ENCODE measurements at regions not wholly inside any gene's neighbourhood (a gene's known extent, or its start where the extent isn't known, plus 50 kb on each side); places are given as distances from the start of the nearest gene placed in this dataset.

DNA sequence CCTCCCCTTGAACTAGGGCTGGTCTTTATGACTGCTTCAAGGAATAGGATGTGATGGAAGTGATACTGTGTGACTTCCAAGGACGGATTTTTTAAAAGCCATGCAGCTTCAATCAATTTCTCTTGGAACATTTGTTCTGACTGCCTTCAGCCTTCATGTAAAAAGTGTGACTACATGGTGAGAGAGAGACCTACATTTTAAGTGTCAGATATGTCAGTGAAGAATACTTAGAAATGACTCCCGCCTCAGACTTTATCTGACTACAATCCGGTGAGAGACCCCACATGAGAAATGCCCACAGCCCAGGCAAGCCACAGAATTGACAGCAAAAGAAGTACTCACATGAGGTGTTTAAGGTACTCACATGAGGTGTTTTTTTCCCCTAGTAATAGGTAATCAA, 295.3 kb downstream of the KCNC2 start:
- TF ChIP-seq EZH2 (IDR thresholded peaks at IDR 0.05; ENCODE audit: low read length, missing control alignments): no peak
- TF ChIP-seq, protein P1, sequence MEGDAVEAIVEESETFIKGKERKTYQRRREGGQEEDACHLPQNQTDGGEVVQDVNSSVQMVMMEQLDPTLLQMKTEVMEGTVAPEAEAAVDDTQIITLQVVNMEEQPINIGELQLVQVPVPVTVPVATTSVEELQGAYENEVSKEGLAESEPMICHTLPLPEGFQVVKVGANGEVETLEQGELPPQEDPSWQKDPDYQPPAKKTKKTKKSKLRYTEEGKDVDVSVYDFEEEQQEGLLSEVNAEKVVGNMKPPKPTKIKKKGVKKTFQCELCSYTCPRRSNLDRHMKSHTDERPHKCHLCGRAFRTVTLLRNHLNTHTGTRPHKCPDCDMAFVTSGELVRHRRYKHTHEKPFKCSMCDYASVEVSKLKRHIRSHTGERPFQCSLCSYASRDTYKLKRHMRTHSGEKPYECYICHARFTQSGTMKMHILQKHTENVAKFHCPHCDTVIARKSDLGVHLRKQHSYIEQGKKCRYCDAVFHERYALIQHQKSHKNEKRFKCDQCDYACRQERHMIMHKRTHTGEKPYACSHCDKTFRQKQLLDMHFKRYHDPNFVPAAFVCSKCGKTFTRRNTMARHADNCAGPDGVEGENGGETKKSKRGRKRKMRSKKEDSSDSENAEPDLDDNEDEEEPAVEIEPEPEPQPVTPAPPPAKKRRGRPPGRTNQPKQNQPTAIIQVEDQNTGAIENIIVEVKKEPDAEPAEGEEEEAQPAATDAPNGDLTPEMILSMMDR (conservative IDR thresholded peaks at IDR 0.05 in 1 of 2, IDR thresholded peaks at IDR 0.05 in 1 of 2; ENCODE audit: low read depth in 1 of 2, low read length in 2 of 2): no peak
- Histone ChIP-seq H3K79me2 (ENCODE audit: control insufficient read depth, insufficient read depth, low read length) (no peaks in the 10 kb centered on the region), H3K27ac (ENCODE audit: insufficient read depth, low read length) (no peak overlapping the region), H3K9ac (ENCODE audit: insufficient read depth, low read length) (no peak overlapping the region), H3K27me3 (ENCODE audit: control insufficient read depth, insufficient read depth, low read length) (no peaks in the 10 kb centered on the region), H3K4me2 (ENCODE audit: extremely low read depth, insufficient read depth, low read length) (no peak overlapping the region), H3K4me3 (replicated peaks in 1 of 4; ENCODE audit: control extremely low read depth in 1 of 4, insufficient read depth in 1 of 4, low read depth in 3 of 4, low read length in 4 of 4) (no peak overlapping the region), H4K20me1 (ENCODE audit: control insufficient read depth, extremely low read depth, insufficient read depth, low read length) (no peaks in the 10 kb centered on the region), H3K4me1 (ENCODE audit: control insufficient read depth, extremely low read depth, insufficient read depth, low read length) (no peaks in the 10 kb centered on the region), H3K9me3 (ENCODE audit: control insufficient read depth, insufficient read depth, low read depth, low read length) (no peaks in the 10 kb centered on the region), H3K36me3 (ENCODE audit: control insufficient read depth, insufficient read depth, low read length) (no peaks in the 10 kb centered on the region), H2AFZ (ENCODE audit: low read length) (no peak overlapping the region)
- no peak for DNase-seq (ENCODE audit: low read depth in 2 of 2)

DNA sequence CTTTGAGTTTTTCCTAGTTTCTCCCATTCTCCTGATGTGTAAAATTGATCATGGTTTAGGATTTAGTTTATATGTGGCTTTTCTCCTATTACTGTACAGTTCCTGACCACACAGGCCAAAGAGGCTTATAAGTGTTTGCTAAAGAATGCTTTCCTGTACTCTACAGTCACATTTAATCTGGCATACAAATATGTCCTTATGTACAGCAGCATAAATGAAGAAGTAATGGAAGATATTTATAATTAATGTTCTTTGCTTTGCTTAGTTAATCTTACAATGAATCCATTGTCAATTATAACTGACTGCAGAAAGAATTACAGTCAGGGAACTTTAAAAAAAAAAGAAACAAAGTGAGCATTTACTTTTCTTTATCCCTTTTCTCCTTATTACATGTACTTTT, 293.9 kb downstream of the KCNC2 start:
- H3K27me3 ChIP-seq (ENCODE audit: control insufficient read depth, insufficient read depth, low read length): no peaks in the 10 kb centered on the region
- no peak overlapping the region for H2AFZ ChIP-seq (ENCODE audit: low read length)
- no peak overlapping the region for H3K4me3 ChIP-seq (replicated peaks in 1 of 4; ENCODE audit: control extremely low read depth in 1 of 4, insufficient read depth in 1 of 4, low read depth in 3 of 4, low read length in 4 of 4)
- H3K79me2 ChIP-seq (ENCODE audit: control insufficient read depth, insufficient read depth, low read length): no peaks in the 10 kb centered on the region
- no peaks in the 10 kb centered on the region for H4K20me1 ChIP-seq (ENCODE audit: control insufficient read depth, extremely low read depth, insufficient read depth, low read length)
- H3K36me3 ChIP-seq (ENCODE audit: control insufficient read depth, insufficient read depth, low read length): no peaks in the 10 kb centered on the region
- no peak for TF ChIP-seq EZH2 (IDR thresholded peaks at IDR 0.05; ENCODE audit: low read length, missing control alignments)
- TF ChIP-seq, protein P1 (conservative IDR thresholded peaks at IDR 0.05 in 1 of 2, IDR thresholded peaks at IDR 0.05 in 1 of 2; ENCODE audit: low read depth in 1 of 2, low read length in 2 of 2): no peak
- no peak overlapping the region for H3K4me2 ChIP-seq (ENCODE audit: extremely low read depth, insufficient read depth, low read length)
- H3K9me3 ChIP-seq (ENCODE audit: control insufficient read depth, insufficient read depth, low read depth, low read length): no peaks in the 10 kb centered on the region
- DNase-seq (ENCODE audit: low read depth in 2 of 2): no peak
- no peak overlapping the region for H3K27ac ChIP-seq (ENCODE audit: insufficient read depth, low read length)
- no peaks in the 10 kb centered on the region for H3K4me1 ChIP-seq (ENCODE audit: control insufficient read depth, extremely low read depth, insufficient read depth, low read length)
- no peak overlapping the region for H3K9ac ChIP-seq (ENCODE audit: insufficient read depth, low read length)

DNA sequence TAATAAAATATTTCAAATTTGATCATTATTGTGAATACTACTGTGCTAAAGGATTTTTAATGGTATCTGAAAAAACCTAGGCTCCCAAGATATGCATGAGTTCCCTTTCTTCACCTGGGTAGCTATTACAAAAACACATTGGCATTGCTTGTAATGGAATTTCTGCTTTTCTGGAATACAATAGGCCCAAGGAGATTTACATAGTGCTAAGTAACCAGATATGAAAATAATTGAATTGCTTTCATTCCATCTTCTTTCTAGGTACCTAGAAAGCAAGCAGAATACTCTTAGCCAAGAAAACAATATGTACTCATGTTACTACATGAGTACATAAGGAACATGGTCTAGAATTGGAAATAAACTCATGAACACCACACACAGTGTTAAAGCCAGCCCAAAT, 291.9 kb downstream of the KCNC2 start:
- no peaks in the 10 kb centered on the region for H3K36me3 ChIP-seq (ENCODE audit: control insufficient read depth, insufficient read depth, low read length)
- H3K4me1 ChIP-seq (ENCODE audit: control insufficient read depth, extremely low read depth, insufficient read depth, low read length): no peaks in the 10 kb centered on the region
- H3K79me2 ChIP-seq (ENCODE audit: control insufficient read depth, insufficient read depth, low read length): no peaks in the 10 kb centered on the region
- H3K4me2 ChIP-seq (ENCODE audit: extremely low read depth, insufficient read depth, low read length): no peak overlapping the region
- H3K27me3 ChIP-seq (ENCODE audit: control insufficient read depth, insufficient read depth, low read length): no peaks in the 10 kb centered on the region
- no peak overlapping the region for H3K4me3 ChIP-seq (replicated peaks in 1 of 4; ENCODE audit: control extremely low read depth in 1 of 4, insufficient read depth in 1 of 4, low read depth in 3 of 4, low read length in 4 of 4)
- TF ChIP-seq EZH2 (IDR thresholded peaks at IDR 0.05; ENCODE audit: low read length, missing control alignments): no peak
- TF ChIP-seq, protein P1 (conservative IDR thresholded peaks at IDR 0.05 in 1 of 2, IDR thresholded peaks at IDR 0.05 in 1 of 2; ENCODE audit: low read depth in 1 of 2, low read length in 2 of 2): no peak
- no peak for DNase-seq (ENCODE audit: low read depth in 2 of 2)
- no peak overlapping the region for H2AFZ ChIP-seq (ENCODE audit: low read length)
- H3K27ac ChIP-seq (ENCODE audit: insufficient read depth, low read length): no peak overlapping the region
- H3K9me3 ChIP-seq (ENCODE audit: control insufficient read depth, insufficient read depth, low read depth, low read length): no peaks in the 10 kb centered on the region
- no peaks in the 10 kb centered on the region for H4K20me1 ChIP-seq (ENCODE audit: control insufficient read depth, extremely low read depth, insufficient read depth, low read length)
- no peak overlapping the region for H3K9ac ChIP-seq (ENCODE audit: insufficient read depth, low read length)
